ENCODE measurements at regions not wholly inside any gene's neighbourhood (a gene's known extent, or its start where the extent isn't known, plus 50 kb on each side); places are given as distances from the start of the nearest gene placed in this dataset.
"Not testable (repeated sequence)": the region's sequence is repeated elsewhere in the genome, so short reads cannot be mapped to it uniquely, and the experiment has no call there.

GRCh38 chr3:87706176-87706575 lies 352.6 kb downstream of the CGGBP1 start:
- DNase-seq = no peak

- DNase-seq = no peak
Observed at GRCh38 chr3:87702600-87702999, 356.2 kb downstream of the CGGBP1 start.

DNA sequence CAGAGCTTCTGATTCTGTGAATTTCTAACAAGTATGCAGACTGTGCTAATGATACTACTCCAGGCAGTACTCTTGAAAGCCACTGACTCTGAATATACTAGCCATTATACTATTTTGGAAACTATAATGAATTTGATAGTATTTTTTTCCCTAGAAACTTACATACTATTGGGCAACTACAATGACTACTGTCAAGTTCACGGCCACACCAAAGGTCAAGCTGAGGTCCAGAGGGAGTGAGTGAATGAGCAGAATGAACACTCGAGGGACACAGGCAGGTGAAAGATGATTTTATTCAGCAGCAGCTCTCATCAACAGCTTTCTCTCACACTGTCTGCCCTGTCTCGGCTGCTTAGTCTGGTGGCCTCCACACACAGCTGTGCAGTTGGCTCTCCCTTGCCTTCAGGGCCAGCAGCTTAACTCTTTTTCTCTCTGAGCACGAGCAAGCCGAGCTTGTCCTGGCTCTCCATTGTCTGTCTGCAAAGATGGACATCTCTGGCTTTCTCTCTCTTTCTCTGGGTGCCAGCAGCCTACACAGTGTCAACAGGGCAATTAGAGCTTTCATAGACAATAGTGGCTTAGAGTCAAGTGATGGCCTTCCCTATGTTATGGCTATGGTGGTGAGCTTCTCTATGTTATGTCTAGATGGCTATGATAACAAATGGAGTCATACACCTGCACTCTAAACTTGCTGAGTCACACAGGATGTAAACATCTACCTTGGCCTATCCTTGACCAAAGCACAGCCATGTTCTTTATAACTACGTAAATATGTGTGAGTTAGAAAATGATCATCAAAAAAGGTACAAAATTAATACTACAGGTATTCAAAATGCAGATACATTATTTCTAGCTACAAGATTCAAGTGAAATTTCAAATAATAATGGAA lies 362.4 kb downstream of the CGGBP1 start:
- no peak for DNase-seq

DNA sequence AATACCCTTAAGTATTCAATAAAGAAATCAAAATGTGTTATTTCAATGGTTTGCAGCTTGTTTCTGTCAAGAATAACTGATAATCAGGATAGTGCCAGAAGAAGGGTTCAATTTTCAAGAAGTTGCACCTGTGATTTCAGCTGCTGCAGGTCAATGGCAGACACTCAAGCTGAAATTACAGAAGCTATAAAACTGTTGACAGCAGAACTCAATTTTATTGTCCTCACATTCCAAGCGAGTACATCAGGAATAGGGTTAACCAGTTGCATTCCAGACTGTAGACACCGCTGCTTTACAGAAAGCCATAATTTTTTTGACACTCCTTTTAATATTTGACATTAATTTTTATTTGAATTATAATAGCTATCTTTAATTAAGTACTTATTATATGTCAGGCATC lies 364.1 kb downstream of the CGGBP1 start:
- no peak for DNase-seq

- no peak for DNase-seq
Observed at GRCh38 chr3:87691109-87691508, 367.7 kb downstream of the CGGBP1 start.

GRCh38 chr3:87678984-87679660 lies 379.7 kb downstream of the CGGBP1 start:
- DNase-seq = not testable (repeated sequence)

GRCh38 chr3:87674397-87675161 lies 384.2 kb downstream of the CGGBP1 start:
- no peak for DNase-seq

DNA sequence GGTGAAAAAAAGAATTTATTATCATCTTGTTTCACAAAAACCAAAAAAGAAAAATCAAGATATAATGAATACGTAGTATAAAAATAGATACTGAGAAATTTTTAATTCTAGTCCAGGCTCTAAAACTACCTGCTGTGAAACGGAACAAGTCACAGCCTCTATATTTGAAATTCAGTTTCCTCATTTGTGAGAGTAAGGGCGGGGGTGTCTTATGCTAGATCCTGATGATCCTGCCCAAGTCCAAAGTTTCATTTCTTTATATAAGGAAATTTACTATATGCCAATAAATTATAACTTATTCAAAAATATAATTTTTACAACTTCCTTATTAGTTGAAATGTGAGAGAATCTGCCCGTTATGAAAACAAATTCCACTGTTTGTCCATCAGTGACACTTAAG lies 385.7 kb downstream of the CGGBP1 start:
- no peak for DNase-seq

DNA sequence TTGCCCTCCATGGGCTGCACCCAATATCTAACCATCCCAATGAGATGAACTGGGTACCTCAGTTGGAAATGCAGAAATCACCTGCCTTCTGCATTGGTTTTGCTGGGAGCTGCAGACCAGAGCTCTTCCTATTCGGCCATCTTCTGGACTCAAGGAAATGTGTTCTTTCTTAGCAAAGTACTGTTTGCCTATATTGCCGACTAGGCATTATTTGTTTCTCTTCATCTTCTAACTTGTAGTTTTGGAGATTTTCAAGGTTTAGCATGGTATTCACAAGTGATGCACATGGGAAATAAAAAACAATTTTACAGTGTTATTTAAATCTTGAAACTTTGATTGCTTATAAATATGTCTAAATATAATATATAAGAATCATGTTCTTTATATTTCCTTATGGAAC lies 377.8 kb upstream of the POU1F1 start:
- no peak for DNase-seq

- DNase-seq = not testable (repeated sequence)
Observed at GRCh38 chr3:87653138-87653537, 376.8 kb upstream of the POU1F1 start.

GRCh38 chr3:87634426-87634825 lies 358.0 kb upstream of the POU1F1 start:
- DNase-seq = no peak

- no peak for DNase-seq
Observed at GRCh38 chr3:87627316-87627715, 350.9 kb upstream of the POU1F1 start.

GRCh38 chr3:87626546-87626945 lies 350.2 kb upstream of the POU1F1 start:
- no peak for DNase-seq

DNA sequence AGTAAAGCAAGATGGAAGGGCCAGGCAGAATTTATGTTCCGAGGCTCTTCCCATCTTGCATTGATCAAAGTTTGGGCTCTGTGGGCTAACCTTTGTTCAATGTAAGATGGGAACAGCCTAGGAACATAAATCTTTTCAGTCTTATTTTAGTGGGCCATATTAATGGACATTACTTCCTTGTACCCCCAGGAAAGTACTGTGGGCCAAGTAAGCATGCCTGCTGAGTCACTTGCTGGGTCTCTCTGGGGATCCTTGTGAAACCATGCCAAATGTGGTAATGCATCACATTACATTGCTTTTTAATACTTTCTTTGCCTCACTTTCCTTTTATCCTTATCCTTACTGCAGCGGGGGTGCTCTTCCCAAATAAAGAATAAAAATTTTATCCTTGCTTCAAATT lies 349.5 kb upstream of the POU1F1 start:
- DNase-seq = no peak

DNA sequence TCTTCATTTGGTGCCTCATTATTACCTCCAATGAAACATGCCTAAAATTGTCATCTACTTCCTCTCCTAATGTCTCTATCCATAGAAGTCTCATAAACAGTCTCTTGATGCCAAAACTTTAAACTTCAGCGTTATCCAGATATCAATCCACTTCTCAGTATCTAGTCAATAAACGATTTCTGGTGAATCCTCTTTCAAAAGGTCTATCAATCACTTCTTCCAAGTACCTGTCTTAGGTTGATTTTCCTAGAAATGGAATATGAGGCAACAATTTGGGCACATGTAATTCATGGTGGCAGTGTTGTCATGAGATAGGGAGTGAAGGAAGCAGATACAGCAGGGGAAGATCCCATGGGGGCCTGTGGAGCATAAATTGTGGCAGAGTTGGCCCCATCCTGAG lies 348.5 kb upstream of the POU1F1 start:
- DNase-seq = no peak

- DNase-seq = no peak
Observed at GRCh38 chr3:87621667-87622066, 345.3 kb upstream of the POU1F1 start.

DNA sequence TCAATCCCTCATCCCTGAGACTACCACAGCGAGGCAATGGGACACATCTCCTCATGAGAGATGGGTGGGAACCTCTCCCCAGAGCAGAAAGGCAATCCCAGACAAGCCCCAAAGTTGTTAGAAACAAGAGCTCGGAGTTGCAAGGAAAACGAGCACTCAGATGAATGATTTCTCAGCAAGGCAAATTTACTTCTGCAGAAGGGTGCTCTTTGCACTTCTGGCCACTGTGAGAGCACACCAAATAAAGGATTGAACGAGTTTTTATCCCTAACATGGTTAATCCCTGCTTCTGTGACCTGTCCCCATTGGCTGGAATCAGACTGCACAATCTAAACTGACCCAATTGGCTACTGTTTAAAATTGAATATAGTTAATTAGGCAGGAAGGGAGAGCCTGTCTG lies 339.1 kb upstream of the POU1F1 start:
- DNase-seq = no peak

- no peak for DNase-seq
Observed at GRCh38 chr3:87614998-87615397, 338.6 kb upstream of the POU1F1 start.

DNA sequence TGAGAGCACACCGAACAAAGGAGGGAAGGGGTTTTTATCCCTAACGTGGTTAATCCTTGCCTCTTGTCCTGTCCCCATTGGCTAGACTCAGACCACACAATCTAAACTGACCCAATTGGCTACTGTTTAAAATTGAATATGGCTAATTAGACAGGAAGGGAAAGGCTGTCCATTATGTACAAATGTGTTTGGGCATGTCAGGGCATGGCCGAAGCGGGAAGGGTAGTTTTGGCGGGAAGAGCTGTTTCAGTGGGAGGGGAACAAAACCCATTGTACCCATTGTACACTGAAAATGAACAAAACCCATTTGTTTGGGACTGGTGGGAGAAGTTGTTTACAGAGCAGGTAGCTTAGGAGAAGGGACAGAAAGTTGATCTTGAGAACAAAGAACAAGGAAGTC lies 330.9 kb upstream of the POU1F1 start:
- DNase-seq = no peak

DNA sequence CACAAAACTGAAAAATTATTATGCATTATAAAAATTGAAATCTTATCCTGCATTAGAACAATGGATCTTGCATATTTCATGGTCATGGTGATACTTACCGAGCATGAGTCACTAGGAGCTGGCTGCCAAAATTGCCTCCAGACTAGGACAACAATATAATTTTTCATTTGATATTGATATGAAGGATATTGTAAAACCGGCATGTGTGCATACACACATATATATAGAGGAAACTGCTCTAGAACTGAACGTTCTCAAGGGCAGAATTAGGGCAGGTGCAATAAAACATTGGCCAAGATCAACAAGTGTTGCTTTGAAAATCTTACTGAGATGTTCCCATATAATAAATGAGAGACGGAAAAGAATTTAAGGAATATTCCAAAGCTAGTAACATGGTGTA lies 319.4 kb upstream of the POU1F1 start:
- DNase-seq = no peak

DNA sequence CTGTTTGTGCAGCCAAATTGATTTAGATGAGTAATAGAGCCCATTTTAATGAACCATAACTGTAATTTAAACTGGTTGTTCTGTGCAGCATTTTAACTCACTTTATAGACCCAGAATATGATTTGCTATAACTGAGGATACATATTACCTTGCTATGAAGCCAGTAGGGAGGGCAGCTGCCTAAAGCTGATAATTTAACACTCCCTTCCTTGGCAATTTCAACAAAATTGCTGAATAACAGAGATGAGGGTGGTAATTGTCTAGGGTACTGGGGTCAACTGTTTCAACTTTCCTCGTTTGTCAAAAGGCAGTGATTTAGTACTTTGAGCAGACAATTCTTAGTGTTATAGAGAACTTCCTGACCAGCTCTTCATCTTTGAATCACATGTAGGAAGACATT lies 304.9 kb upstream of the POU1F1 start:
- no peak for DNase-seq

- no peak for DNase-seq
Observed at GRCh38 chr3:87576752-87577151, 300.4 kb upstream of the POU1F1 start.

DNA sequence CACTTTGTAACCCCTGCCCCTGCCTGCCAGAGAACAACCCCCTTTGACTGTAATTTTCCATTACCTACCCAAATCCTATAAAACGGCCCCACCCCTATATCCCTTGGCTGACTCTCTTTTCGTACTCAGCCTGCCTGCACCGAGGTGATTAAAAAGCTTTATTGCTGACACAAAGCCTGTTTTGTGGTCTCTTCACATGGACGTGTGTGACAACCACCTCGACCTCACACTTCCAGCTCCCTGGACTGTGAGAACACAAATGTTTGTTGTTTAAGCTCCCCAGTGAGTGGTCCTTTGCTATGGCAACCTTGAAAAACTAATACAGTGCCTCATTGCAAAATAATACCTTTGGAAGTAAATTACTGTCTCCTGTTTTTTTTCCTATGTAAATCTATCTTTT lies 299.2 kb upstream of the POU1F1 start:
- DNase-seq = no peak

DNA sequence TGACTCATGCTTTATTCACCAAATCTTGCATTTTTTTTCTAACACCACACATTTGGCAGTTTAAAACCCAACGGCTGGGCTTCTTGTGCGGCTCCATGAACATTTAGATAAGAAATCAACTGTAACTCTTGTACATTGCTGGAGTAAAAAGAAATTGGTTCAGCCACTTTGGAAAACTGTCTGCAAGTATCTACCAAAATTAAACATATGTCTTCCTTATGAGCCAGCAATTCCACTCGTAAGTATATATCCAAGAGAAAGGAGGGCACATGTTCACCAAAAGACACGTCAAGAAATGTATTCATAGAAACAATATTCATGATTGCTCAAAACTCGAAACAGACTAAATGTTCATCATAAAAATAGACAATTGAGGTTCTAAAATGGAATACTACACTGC lies 291.9 kb upstream of the POU1F1 start:
- no peak for DNase-seq

All from NCI-H146 (cell line).